A673 (cell line): ENCODE measurements at regions not wholly inside any gene's neighbourhood (a gene's known extent, or its start where the extent isn't known, plus 50 kb on each side); places are given as distances from the start of the nearest gene placed in this dataset.

Experiments
- EZH2 ChIP-seq: fragments of 200-600 bp; sonication (generic); IDR thresholded peaks from 2 replicates; pipeline ENCODE4 v1.6.1; 2017; ENCODE audit warnings: borderline replicate concordance, low read depth, mild to moderate bottlenecking, mixed read lengths, antibody characterized with exemption, low read length; ENCODE audit not compliant: poor library complexity, severe bottlenecking
- TF ChIP-seq, protein P1 (sequence below): fragments of 300-800, 200-600 bp; sonication (generic); conservative IDR thresholded peaks from 2 replicates; pipeline ENCODE4 v1.5.1; 2017; ENCODE audit warnings: low read depth, mild to moderate bottlenecking, antibody characterized with exemption, low read length, moderate library complexity, mixed read lengths

GRCh38 chr4:135227842-135228241, 1026.3 kb upstream of the PABPC4L start:
- TF ChIP-seq, protein P1, sequence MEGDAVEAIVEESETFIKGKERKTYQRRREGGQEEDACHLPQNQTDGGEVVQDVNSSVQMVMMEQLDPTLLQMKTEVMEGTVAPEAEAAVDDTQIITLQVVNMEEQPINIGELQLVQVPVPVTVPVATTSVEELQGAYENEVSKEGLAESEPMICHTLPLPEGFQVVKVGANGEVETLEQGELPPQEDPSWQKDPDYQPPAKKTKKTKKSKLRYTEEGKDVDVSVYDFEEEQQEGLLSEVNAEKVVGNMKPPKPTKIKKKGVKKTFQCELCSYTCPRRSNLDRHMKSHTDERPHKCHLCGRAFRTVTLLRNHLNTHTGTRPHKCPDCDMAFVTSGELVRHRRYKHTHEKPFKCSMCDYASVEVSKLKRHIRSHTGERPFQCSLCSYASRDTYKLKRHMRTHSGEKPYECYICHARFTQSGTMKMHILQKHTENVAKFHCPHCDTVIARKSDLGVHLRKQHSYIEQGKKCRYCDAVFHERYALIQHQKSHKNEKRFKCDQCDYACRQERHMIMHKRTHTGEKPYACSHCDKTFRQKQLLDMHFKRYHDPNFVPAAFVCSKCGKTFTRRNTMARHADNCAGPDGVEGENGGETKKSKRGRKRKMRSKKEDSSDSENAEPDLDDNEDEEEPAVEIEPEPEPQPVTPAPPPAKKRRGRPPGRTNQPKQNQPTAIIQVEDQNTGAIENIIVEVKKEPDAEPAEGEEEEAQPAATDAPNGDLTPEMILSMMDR, result no peak
- no peak for TF ChIP-seq EZH2
